ENCODE measurements at regions not wholly inside any gene's neighbourhood (a gene's known extent, or its start where the extent isn't known, plus 50 kb on each side); places are given as distances from the start of the nearest gene placed in this dataset.

GRCh38 chr18:10381951-10382350 is 72.5 kb upstream of the APCDD1 start:
- no peak overlapping the region for H4K5ac ChIP-seq (ENCODE audit: insufficient read length, low read depth, low read length)
- H2BK15ac ChIP-seq (ENCODE audit: low read depth, low read length), result no peak overlapping the region
- H3K4me1 Mint-ChIP-seq, result peaks cover 12 to 16% of the 10 kb centered on the region in 2 experiments
- H3K9me3 Mint-ChIP-seq, result no peaks in the 10 kb centered on the region
- DNase-seq, result no peak
- H3K23me2 ChIP-seq (ENCODE audit: insufficient read length, low read depth, low read length, poor library complexity, severe bottlenecking), result no peaks in the 10 kb centered on the region
- H2BK20ac ChIP-seq (ENCODE audit: low read depth, low read length, poor library complexity, severe bottlenecking), result no peak overlapping the region
- peaks cover 4% of the 10 kb centered on the region; the same call in 1 of the 2 replicates for H3K27me3 Mint-ChIP-seq (ENCODE audit: low read depth)
- H3K36me3 Mint-ChIP-seq (ENCODE audit: insufficient read depth in 1 of 3, low read depth in 3 of 3), result no peaks in the 10 kb centered on the region
- peaks cover 7% of the 10 kb centered on the region for H3K4me1 ChIP-seq (ENCODE audit: insufficient read depth, low read length)
- no CpG with 5 or more reads among the region's 4 CpGs for WGBS (ENCODE audit: extremely low coverage, insufficient read length, low lambda C conversion rate)
- H3K56ac ChIP-seq (ENCODE audit: insufficient read length, low read depth, low read length), result no peak overlapping the region
- no peak overlapping the region for H3K18ac ChIP-seq (ENCODE audit: insufficient read length, low read depth, low read length)
- no peaks in the 10 kb centered on the region for H3K9me3 ChIP-seq (ENCODE audit: control insufficient read depth, low read depth, low read length)
- no peak overlapping the region for H2BK5ac ChIP-seq (ENCODE audit: insufficient read length, low read length)
- H4K91ac ChIP-seq (ENCODE audit: insufficient read length, low read depth, low read length), result no peak overlapping the region
- no peak overlapping the region for H3K14ac ChIP-seq (ENCODE audit: insufficient read depth, low read length)
- no peak overlapping the region for H3K27ac ChIP-seq (ENCODE audit: insufficient read length, low read depth, low read length)
- H3K23ac ChIP-seq (ENCODE audit: insufficient read length, low read depth, low read length), result no peak overlapping the region
- H3K27me3 ChIP-seq (ENCODE audit: insufficient read depth, low read length), result no peaks in the 10 kb centered on the region; the same call in 1 of the 2 replicates
- no peak overlapping the region for H3K27ac Mint-ChIP-seq
- no peaks in the 10 kb centered on the region for H4K20me1 ChIP-seq (ENCODE audit: control insufficient read depth, insufficient read depth, insufficient read length)
- no peaks in the 10 kb centered on the region for H3K79me2 ChIP-seq (ENCODE audit: insufficient read depth, low read length)
- H3T11ph ChIP-seq (ENCODE audit: low read length), result no peak overlapping the region
- H3K4me2 ChIP-seq (ENCODE audit: insufficient read depth, insufficient read length, low read length), result no peak overlapping the region
- H2BK120ac ChIP-seq (ENCODE audit: low read depth, low read length, poor library complexity, severe bottlenecking), result no peak overlapping the region
- H2BK12ac ChIP-seq (ENCODE audit: insufficient read length, low read depth, low read length), result no peak overlapping the region
- H2AK5ac ChIP-seq (ENCODE audit: insufficient read length, low read length), result no peak overlapping the region
- H3K79me1 ChIP-seq (ENCODE audit: insufficient read depth, low read depth, low read length, poor library complexity, severe bottlenecking), result no peaks in the 10 kb centered on the region
- H3K4me3 Mint-ChIP-seq, result no peak overlapping the region
- no peak for TF ChIP-seq CTCF (conservative IDR thresholded peaks at IDR 0.05)
- no peak overlapping the region for H3K9ac ChIP-seq (ENCODE audit: extremely low read depth, insufficient read length, low read length)
- H2AFZ ChIP-seq (ENCODE audit: low read length), result no peak overlapping the region
- H4K8ac ChIP-seq (replicated peaks; ENCODE audit: insufficient read length, low read depth, low read length), result no peak overlapping the region
- H3K4ac ChIP-seq (ENCODE audit: low read depth, low read length), result no peak overlapping the region

Data from H9 (cell line).